ENCODE measurements at regions not wholly inside any gene's neighbourhood (a gene's known extent, or its start where the extent isn't known, plus 50 kb on each side); places are given as distances from the start of the nearest gene placed in this dataset.
"Not testable (repeated sequence)": the region's sequence is repeated elsewhere in the genome, so short reads cannot be mapped to it uniquely, and the experiment has no call there.

DNA sequence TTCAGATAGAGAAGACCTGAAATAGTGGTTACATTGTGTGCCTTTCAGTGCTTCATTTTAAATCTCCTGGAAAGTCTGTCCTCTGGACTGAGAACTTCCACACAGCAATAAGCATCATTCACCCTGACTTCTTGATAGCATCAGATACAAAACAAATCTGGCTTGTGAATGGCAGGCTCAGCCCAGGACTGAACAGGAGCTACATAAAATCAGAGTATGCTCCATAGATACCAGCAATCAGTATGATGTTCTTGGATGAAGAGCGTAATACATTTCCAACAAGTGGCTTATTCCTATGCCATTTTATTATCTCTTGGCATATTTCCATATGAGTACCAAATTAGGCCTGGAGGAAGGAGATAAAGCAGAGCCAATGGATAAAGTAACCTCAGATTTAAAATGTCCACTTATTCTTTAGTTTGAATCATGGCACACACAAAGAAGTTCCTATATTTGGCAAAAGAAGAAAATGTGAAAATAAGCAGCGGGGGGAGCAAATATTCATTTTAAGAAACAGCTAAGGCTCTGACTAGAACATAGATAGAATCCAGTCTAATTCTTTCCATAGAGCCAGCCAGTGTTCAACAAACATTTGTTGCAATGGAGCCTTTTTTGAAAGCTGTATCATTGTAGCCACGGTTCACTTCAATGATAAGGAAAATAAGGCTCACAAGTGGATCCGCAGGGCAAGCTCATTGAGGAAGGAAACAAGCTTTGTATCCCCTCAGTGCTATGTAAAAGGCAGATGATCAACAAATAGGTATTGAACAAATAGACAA, 230.8 kb upstream of the CHAC2 start:
- no peak for DNase-seq

DNA sequence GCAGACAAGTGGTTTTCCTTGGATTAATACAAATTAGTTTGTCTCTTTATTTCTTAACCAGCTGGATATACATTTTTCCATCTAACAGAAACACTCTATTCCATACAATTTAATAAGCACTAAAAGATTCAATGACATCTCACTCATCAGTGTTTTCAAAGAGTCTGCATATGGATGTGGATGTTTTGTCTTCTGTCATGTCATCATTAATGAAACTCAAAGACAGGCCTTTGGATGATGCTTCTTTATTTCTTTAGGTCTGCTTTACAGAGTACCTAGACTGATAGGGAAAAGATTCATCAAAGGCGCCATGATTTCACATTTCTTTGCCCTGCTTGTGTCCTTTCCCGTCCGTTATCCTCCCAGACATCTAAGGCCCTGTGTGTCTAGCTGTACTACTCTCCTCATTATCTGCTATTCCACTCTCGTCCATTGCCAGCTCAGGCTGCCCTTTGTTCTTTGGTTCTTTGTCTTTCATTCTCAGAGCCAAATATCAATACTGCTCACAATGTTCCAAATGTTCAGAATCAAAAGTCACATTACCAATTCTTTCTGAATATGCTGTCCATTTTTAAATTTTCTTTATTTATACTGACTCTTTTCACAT, 232.3 kb upstream of the CHAC2 start:
- no peak for DNase-seq

DNA sequence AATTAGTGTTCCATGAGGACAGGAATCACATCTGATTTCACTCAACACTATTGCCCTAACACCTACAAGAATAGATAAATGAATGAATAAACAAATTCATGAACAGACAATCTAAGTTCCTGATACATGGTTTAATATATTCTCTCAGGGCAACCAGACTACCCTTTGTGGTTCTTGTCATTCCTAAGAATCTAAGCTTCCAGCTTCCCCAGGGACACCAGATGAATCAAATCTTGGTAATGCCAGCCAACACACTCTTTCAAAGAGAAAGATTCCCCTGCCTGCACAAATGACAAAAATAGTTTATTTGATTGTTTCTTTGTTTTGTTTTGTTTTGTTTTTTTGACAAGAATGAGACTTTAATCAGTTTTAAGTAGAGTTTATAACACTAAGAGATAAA, 237.5 kb upstream of the CHAC2 start:
- DNase-seq = no peak

DNA sequence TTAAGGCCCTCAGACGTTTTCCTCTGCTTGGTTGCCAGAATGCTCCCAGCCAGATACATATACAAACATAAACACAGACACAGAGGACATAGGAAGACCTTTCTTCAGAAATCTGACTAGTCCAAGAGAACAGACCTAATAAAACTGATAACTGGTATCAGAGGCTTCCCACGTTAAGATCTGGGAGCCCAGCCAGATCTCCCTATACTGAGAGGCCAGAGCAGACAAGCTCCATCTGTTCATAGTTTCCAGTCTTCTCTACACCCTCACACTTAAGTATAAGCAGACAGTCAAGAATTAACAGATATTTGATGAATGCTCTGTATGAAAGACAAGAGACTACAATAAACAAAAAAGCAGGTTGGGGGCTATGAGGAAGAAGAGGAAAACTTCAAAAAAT, 240.5 kb upstream of the CHAC2 start:
- no peak for DNase-seq

DNA sequence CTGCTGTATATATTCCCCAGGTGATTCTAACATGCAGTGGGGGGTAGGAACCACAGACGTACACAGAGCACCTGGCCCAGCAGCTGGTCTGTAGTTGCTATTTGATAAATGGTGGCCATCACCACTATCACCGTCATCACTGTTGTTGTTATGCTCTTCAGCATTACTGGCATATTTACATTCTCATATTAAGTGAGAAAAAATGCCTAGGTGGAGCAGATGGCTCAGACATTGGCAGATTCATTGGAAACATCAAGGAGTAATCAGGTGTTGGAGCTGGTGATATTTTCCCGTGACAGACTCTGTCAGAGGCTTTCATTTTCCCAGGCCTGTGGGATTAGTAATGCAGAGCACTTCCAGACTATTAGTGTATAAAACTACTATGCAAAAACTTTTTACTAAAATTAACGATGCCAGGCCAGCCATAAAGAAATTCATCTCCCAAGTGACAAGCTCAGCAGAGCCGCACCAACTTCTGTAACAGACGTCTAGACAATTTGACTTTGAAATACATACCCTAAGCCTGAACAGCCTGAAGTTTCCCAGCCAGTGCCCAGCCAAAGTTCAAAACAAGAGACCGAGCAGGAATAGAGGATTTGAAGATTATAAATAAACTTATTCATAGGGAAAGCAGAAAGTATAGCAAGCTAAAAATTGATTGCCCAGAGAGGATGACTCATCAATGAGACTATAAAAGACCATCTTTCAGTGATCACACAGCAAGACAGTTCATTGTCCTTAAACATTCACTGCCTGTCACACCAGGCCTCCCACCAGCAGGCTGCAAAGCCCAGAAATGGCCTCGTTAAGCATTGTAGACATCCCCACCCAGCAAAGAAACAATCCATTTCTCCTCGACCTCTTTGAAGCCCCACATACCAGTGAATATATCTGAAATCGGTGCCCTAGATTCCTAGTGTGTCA, 247.4 kb upstream of the CHAC2 start:
- DNase-seq = no peak

DNA sequence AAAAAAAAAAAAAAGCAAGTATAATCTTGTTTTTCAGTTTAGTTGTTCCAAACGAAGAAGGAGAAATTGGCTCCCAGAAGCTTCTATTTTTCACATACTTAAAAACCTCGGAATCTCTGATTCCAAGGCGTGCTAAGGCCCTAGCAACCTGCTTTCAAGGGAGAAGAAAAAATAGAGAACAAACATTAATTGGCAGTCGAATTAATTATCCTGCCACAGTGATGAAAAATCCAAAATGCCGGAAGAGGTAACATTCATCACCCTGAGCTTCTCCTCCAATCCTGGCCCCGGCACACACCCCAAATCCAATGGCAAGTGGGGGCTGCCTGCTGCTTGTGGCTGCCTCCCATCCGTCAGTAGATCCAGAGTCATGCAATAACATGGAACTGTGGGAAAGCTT, 250.2 kb upstream of the CHAC2 start:
- DNase-seq = no peak

DNA sequence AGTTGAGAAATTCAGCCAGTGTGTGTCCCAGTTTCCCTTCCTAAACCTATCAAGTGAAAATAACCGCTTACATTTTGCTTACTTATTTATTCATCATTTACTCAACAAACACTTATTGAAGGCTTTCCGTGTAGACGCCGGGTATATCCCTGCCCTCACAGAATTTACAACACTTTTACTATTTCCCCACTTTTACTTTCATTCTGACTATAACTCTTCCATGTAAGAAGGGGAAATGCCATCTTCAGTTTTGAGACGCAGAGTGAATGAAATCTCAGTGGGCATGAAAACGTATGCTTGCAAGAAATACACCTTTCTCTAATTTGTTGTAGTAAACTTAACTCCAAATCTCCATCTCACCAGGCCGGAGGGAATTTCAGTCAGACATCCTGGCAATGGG, 251.0 kb upstream of the CHAC2 start:
- no peak for DNase-seq

DNA sequence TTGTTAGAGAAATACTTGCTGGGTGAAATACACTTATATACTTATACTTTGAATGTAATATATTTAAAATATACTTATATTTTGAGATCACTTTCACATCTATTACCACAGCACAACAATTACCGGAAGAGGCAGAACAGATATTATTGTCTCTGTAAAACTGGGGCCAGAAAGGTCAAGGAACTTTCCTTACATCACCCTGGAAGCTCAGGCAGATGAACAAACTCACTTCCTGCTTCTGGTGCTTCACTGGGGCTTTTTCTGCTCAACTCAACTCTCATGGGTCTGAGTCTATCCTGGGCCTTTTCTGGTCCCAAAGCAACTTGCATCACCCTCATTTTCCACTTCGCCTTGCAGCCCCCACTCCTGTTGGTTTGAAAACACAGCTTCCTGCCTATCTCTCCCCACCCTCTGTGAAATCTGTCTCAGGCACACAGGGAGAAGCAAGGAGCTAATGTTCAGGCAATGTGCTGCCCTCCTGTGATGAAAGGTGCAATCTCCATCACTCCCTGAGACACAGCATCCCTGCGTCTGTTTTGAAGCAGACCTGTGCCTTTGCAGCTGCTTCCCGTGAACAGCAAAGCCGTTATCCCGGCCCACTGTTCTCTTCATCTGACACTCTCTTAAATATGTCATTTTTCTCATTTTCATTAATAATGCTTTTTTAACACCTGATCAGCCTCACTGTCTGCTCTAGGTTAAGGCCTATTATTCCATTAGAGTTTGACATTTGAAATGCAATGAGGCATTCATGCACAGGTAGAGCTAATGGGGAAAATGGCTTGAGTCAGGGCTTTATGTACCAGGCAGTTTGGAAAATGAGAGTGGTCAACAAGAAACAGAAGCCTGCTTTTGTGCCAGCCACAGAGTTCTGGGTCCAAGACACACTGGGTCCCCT, 251.9 kb upstream of the CHAC2 start:
- DNase-seq = no peak

DNA sequence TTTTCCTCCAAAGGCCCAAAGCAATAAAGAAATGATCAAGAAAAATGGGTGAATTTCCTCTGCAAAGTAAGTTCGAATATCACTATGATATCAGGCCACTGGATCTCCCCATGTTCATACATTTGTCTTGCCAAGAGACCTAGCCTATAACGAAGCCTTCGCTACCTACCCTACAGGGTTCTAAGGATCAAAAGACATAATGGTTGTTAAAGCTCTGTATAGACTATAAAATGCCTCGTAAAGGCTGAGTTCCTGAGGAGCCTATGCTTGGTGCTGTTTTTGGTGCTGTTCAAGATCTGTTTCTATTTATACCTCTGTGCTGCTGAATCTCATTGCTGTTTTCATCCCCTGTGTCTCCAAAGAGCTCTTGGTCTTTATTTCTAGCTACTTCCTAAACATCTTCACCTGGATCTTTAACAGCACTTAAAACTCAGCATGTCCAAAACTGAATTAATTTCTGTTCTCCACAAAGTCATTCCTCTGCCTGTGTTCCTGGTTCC, 254.4 kb upstream of the CHAC2 start:
- no peak for DNase-seq

DNA sequence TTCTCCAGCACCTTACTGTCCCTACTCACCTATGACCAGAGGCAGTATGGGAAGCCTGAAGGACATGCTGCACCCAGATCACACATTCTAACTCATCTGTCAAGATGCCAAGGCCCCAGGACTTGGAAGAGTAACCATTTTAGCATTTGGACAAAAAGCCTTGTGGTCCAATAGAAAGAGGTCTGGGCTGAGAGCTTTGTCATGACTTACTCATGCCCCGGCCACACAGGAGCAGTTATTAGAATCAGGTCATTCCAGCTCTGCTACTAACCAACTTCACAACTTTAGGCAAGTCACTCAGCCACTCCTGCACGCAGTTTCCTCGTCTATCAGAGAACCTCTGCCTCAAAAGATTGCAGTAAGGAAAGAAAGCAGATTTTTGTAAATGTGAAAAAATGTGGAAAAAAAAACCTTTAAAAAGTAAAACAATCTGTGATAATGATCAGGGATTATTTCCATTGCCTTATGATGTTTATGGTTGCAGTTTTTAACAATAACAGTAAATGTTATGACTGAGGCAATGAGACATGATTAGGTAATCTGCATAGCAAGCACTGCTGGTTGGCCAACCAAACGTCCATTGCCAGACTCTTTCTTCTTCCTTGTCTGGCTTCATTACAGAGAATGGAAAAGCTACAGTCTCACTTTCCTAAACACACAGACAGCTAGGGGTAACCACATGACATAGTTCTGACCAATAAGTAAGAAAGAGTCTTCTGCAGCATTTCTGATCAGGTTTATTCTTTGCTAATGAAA, 255.4 kb upstream of the CHAC2 start:
- DNase-seq = no peak

DNA sequence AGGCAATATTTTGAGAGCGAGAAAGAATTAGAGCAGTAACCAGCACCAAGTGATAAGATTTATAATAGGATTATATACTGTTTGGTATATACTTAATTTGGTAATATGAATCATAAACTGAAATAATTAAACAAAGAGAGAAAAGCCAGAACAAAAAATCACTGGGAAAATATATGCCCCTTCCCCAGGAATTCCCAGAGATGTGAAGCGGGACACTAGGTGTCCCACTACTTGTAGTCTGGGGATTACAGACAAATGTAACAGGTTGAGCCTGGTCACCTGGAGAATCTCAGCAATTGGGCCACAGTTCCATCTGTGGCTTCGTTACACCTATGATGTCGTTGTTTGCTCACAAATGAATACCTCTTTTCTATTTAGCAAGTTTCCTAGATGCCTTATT, 256.1 kb upstream of the CHAC2 start:
- DNase-seq = no peak

DNA sequence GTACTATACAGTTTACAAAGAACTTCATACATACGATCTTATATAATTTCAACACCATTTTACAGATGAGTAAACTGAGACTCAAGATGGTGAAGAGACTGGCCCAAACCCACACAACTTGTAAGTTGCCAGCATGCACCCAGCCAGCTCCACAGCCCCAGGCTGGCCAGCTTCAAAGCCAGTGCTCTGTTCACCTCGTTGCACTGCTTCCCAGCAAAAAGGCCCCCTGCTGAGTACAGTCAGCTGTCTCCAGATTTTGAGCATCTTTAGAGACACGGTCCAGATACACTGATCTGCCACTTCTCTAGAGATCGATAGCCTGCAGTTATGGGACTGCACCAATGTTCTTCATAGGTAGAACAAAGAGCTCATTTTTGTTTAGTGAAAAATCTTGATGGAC, 257.2 kb upstream of the CHAC2 start:
- no peak for DNase-seq

DNA sequence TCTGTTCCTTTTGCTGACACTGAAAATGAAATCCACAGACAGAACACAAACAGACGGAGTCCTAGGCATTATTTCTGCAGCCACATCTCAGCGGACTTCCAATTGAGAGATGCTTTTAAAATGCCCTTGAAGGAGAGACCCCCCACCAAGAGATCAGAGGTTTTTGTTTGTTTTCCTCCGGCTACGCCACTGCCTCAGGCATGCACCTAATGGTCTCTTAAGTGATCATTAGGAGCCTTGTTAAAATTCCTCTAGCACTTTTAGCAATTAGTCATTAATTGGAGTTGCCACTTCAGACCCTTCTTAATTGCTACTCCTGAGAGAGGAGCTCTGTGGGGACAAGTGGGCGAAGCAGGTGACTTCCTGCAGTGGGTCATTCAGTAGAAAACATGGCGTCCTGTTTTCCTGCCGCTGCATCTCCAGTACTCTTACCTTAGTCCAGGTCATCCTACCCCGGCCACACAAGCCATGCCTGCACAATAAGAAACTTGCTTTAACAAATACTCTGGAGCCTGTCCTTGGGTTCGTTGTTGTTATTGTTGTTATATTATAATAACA, 257.7 kb upstream of the CHAC2 start:
- DNase-seq = no peak

DNA sequence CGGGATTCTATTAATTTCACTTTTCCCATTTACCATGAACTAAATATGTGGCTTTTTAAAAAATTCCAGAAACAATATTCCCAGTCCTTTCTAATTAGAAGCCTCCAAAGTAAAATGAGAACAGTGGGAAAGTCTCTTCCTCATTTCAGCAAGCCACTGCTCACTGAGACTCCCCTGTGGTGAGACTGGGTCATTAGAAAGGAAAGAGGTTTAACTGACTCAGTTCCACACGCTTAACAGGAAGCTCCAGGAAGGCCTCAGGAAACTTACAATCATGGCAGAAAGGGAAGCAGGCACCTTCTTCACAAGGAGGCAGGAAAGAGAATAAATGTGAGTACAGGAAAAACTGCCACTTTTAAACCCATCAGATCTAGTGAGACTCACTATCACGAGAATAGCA, 258.9 kb upstream of the CHAC2 start:
- no peak for DNase-seq

DNA sequence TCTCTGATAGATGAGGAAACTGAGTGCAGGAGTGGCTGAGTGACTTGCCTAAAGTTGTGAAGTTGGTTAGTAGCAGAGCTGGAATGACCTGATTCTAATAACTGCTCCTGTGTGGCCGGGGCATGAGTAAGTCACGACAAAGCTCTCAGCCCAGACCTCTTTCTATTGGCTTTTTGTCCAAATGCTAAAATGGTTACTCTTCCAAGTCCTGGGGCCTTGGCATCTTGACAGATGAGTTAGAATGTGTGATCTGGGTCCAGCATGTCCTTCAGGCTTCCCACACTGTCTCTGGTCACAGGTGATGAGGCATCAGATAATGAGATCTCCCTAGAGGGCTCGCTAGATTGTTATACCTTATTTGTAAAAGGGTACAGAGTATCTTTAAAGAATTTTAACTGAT, 260.5 kb upstream of the CHAC2 start:
- not testable (repeated sequence) for DNase-seq

DNA sequence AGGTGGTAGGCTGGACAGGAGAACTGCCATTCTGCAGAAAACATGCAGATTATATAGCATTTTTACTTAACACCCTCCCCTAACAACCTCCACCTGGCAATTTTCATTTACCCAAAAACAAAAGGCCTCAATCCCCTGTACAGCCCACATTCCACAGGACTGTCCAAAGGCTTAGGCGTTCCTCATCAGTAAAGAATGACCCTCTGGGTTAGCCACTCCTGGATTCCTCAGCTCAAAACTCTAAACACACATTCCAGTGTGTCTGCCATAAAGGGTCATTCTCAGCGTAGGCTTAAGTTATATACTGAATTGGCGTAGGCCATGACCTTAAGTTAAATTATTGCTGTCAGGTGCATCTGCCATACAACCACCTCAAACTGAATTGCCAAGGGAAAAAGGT, 261.8 kb upstream of the CHAC2 start:
- no peak for DNase-seq

DNA sequence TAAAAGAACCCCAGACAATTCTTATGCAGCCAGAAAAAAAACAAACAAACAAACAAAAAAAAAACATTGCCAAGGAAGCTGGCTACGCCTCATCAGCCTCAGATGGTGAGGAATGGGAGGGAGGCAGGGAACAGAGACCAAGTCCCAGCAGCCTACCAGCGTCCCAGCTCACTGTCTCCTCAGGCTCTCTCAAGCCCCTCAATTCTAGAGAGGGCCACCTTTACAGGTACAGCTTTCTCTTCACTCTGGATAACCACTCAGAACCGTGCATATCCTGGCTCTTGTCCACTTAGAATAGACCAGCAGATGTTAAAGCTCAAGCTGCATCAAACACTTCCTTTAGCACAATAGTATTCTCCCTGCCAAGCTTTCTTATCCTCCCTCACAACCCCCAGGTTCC, 263.1 kb upstream of the CHAC2 start:
- no peak for DNase-seq

DNA sequence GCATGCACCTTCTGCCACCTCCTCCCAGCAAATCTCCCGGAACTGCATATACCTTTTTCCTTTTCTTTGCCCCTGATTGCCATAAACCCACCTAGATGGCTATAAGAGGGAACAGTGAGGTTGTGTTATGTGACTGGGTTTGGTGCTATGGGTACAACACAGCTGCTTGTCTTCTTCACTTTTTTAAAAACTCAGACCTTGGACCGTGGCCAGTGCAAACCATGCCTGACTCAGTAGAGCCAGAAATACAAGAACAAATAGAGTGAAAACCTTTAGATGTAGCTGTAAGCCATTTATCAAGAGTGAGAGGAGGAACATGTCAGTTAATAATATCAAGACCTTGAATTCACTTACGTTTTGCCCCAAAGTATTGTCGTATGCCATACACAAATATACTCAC, 267.4 kb upstream of the CHAC2 start:
- no peak for DNase-seq

DNA sequence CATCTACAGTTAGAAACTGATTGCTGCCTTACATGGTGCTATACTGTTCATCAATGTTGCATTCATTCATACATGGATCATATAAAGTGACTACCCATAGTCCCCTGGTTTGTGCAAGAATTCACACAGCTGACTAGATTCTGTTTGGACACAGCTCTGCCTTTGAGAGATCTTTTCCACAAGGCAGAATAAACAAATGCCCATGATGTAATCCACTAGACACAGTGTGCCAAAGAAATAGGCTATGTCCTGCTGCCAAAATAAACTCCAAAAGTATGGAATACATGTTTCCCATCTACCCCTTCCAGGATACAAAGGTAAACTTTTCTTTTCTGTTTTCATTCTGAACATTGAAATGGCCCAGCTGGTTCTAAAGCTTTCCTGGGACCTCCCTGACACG, 269.4 kb upstream of the CHAC2 start:
- DNase-seq = no peak

DNA sequence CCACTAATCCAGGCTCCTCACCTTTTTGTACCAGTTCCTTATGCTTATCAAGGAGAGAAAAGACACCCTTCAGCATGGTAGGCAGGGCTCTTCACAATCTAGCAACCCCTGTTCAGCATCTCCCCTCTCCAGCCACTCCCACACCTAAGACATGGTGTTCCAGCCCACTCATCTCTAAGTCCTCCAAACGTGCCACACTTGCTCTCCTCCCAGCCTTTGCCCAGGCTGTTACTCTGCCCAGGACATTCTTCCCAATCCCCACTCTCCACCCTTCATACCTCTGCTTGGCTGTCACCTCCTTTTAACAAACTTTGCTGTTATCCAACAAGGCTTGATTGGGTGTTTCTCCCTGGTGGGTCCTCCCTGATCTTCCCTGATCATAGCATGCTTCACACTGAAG, 270.6 kb upstream of the CHAC2 start:
- no peak for DNase-seq

DNA sequence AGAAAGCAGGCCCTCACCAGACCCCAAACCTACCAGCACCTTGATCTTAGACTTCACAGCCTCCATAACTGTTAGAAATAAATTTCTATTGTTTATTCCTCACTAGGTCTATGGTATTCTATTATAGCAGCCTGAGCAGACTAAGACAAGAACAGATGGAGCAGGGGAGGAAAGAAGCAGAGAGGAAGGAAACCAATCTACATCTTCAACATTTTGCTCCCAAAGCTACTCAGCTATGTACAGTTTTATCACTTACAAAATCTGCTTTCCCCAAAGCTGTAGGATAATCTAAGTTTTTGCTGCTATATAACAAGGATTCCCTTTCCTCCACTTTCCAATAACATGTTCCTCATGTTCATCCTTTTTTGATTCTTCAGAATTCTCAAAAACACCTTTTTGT, 274.4 kb upstream of the CHAC2 start:
- no peak for DNase-seq

Measured in muscle of arm (tissue), 1 donor.